GM18517 (cell line): ENCODE measurements at regions not wholly inside any gene's neighbourhood (a gene's known extent, or its start where the extent isn't known, plus 50 kb on each side); places are given as distances from the start of the nearest gene placed in this dataset.

Source experiments
- ATAC-seq: cut with Tn5 transposase; IDR thresholded peaks from one replicate; pipeline ENCODE4 v1.9.1; 2021; ENCODE audit warnings: mild to moderate bottlenecking, moderate library complexity; ENCODE audit not compliant: unreplicated experiment

GRCh38 chr5:4882186-4882585, 257.9 kb upstream of the ADAMTS16 start:
- no peak for ATAC-seq

- no peak for ATAC-seq
Measured at GRCh38 chr5:4883360-4883759, 256.8 kb upstream of the ADAMTS16 start.

- no peak for ATAC-seq
Measured at GRCh38 chr5:4893063-4893744, 246.9 kb upstream of the ADAMTS16 start.

GRCh38 chr5:4896328-4896727, 243.8 kb upstream of the ADAMTS16 start:
- ATAC-seq, result no peak

- ATAC-seq, result no peak
Measured at GRCh38 chr5:4901305-4901811, 238.8 kb upstream of the ADAMTS16 start.

GRCh38 chr5:4901924-4902323, 238.2 kb upstream of the ADAMTS16 start:
- no peak for ATAC-seq

GRCh38 chr5:4905674-4906520, 234.2 kb upstream of the ADAMTS16 start:
- ATAC-seq, result no peak

GRCh38 chr5:4906786-4907185, 233.3 kb upstream of the ADAMTS16 start:
- ATAC-seq, result no peak

GRCh38 chr5:4907571-4907970, 232.6 kb upstream of the ADAMTS16 start:
- no peak for ATAC-seq

GRCh38 chr5:4909086-4909485, 231.0 kb upstream of the ADAMTS16 start:
- ATAC-seq, result no peak

- no peak for ATAC-seq
Measured at GRCh38 chr5:4911646-4912403, 228.3 kb upstream of the ADAMTS16 start.

GRCh38 chr5:4921929-4922328, 218.2 kb upstream of the ADAMTS16 start:
- ATAC-seq, result no peak

GRCh38 chr5:4924577-4924976, 215.6 kb upstream of the ADAMTS16 start:
- ATAC-seq, result no peak

- no peak for ATAC-seq
Measured at GRCh38 chr5:4927097-4927496, 213.0 kb upstream of the ADAMTS16 start.

- no peak for ATAC-seq
Measured at GRCh38 chr5:4928409-4928808, 211.7 kb upstream of the ADAMTS16 start.

- ATAC-seq, result no peak
Measured at GRCh38 chr5:4929092-4929655, 211.0 kb upstream of the ADAMTS16 start.

GRCh38 chr5:4939042-4939781, 200.9 kb upstream of the ADAMTS16 start:
- ATAC-seq, result no peak

- ATAC-seq, result no peak
Measured at GRCh38 chr5:4941161-4941560, 199.0 kb upstream of the ADAMTS16 start.

GRCh38 chr5:4941957-4942830, 197.9 kb upstream of the ADAMTS16 start:
- ATAC-seq, result no peak

GRCh38 chr5:4942831-4943178, 197.3 kb upstream of the ADAMTS16 start:
- no peak for ATAC-seq
